GM18505 (cell line): ENCODE measurements at regions not wholly inside any gene's neighbourhood (a gene's known extent, or its start where the extent isn't known, plus 50 kb on each side); places are given as distances from the start of the nearest gene placed in this dataset.

ENCODE experiments used
- ATAC-seq: cut with Tn5 transposase; IDR thresholded peaks from one replicate; pipeline ENCODE4 v1.9.1; 2021; ENCODE audit not compliant: unreplicated experiment
- POLR2A ChIP-seq: IDR thresholded peaks from 4 replicates; pipeline ENCODE4 v1.6.1; 2011; ENCODE audit warnings: borderline replicate concordance; ENCODE audit not compliant: insufficient read depth, insufficient read length; ENCODE audit errors: extremely low read depth

GRCh38 chr11:115707180-115707905, 203.1 kb upstream of the CADM1 start:
- TF ChIP-seq POLR2A: no peak
- no peak for ATAC-seq

DNA sequence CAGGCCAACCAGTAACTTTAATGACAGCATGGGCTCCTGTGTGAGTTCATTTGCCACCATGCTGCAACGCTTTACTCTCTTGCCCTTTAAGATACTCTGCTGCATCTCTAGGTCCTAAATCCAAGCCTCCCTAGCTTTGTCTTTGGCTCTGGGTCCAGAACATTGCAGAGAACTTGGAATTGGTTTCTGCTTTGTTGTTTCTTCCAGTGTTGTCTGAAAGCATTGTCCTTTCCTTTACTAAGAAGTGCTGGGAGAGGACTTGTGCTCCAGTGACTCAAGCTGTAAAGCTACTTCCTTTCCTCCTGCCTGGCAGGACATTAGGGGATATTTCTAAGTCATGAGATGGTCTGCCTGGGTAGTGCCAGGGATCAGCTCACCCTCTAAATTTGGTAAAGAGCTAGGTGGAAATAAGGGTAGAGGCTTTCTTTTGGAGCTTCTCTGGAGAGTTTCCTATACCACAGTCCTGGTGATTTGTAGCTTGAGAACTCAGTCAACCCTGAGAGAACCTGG, 202.5 kb upstream of the CADM1 start:
- no peak for TF ChIP-seq POLR2A
- no peak for ATAC-seq

GRCh38 chr11:115705200-115705599, 201.0 kb upstream of the CADM1 start:
- no peak for TF ChIP-seq POLR2A
- ATAC-seq: no peak

- TF ChIP-seq POLR2A: no peak
- no peak for ATAC-seq
Observed at GRCh38 chr11:115700981-115701875, 197.0 kb upstream of the CADM1 start.

- no peak for TF ChIP-seq POLR2A
- no peak for ATAC-seq
Observed at GRCh38 chr11:115700496-115700895, 196.3 kb upstream of the CADM1 start.

- ATAC-seq: no peak
- TF ChIP-seq POLR2A: no peak
Observed at GRCh38 chr11:115699733-115700132, 195.5 kb upstream of the CADM1 start.

DNA sequence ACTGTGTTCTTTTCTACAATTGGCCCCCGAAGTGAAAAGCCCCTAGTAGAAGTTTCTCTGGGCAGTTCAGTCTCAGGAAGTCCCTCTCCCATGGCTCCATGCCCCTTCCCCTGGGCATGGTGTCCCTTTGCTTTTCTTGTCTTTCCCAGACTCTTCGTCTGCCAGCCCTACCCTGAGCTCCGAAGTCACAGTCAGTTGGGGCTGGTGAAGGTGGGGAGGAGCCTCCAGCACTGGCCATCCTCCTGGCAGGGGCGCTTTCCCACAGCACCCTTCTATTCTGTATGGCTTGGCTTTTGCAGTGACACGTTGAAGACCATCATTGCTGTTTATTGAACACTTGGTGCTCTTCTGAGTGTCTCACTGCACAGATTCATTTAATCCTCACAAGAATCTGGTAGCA, 195.1 kb upstream of the CADM1 start:
- TF ChIP-seq POLR2A: no peak
- ATAC-seq: no peak

- TF ChIP-seq POLR2A: no peak
- ATAC-seq: no peak
Observed at GRCh38 chr11:115698243-115698642, 194.0 kb upstream of the CADM1 start.

- no peak for ATAC-seq
Observed at GRCh38 chr11:115696563-115696962, 192.3 kb upstream of the CADM1 start.

DNA sequence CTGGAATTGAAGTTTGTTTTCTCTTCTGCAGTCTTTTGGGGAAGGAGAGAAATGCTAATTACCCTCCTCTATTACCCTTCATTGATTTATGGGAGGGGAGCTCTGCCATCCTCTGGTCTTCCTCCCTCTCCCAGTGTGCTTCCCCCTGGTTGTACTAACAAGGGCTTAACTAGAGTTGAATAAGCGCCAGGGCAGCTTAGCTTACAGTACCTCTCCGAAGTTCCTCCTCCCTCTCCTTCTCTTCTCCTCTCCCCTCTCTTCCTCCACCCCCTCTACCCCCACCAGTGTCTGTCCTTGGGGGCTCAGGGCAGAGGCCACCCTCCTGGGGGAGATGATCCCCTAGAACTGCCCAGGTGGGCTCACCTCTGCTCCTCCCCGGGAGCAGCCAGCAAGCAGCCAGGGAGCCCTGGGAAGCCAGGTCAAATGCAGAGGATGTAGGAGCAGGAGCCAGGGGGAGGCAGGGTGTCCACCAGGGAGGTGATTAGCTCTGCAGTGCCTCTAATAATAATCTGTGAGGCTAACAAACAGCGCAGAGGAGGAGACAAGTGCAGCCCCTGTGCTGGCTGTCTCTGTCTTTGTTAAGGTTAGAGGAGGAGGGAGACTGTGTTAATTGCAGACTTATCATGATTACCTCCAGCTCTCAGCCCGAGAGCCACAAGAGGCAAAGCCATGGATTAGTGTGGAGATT, 191.6 kb upstream of the CADM1 start:
- TF ChIP-seq POLR2A: no peak
- ATAC-seq: no peak

More at GRCh38 chr11:115696563-115696962, 192.3 kb upstream of the CADM1 start:
- TF ChIP-seq POLR2A: no peak

- no peak for ATAC-seq
- TF ChIP-seq POLR2A: no peak
Observed at GRCh38 chr11:115693002-115693401, 188.8 kb upstream of the CADM1 start.

GRCh38 chr11:115691030-115691429, 186.8 kb upstream of the CADM1 start:
- ATAC-seq: no peak
- TF ChIP-seq POLR2A: no peak

DNA sequence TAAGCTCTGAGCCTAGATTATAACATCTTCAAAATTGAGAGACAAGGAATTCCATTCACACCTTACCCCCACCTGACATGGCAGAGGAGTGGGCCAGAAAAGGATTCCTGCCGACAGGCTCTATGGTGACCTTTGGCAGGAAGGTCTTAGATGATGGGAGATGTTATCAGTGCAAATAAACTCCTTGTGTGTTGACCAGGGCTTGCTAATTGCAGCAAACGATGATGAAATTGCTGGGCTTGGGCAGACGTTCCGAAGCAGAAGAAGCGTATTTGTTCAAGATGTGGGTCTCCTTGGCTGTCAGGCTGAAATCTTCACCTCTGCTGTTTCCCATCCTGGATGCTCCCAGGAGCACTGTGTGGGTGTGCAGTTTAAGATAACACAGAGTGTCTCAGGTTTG, 183.7 kb upstream of the CADM1 start:
- ATAC-seq: no peak
- no peak for TF ChIP-seq POLR2A
